GM21367 (cell line): ENCODE measurements at regions not wholly inside any gene's neighbourhood (a gene's known extent, or its start where the extent isn't known, plus 50 kb on each side); places are given as distances from the start of the nearest gene placed in this dataset.
"Not testable (repeated sequence)": the region's sequence is repeated elsewhere in the genome, so short reads cannot be mapped to it uniquely, and the experiment has no call there.

Experiments used
- ATAC-seq: cut with Tn5 transposase; IDR thresholded peaks from one replicate; pipeline ENCODE4 v1.9.1; 2021; ENCODE audit not compliant: unreplicated experiment

- no peak for ATAC-seq
Observed at GRCh38 chr1:95659588-95659987, 425.6 kb downstream of the RWDD3 start.

- no peak for ATAC-seq
Observed at GRCh38 chr1:95660736-95661135, 426.7 kb downstream of the RWDD3 start.

DNA sequence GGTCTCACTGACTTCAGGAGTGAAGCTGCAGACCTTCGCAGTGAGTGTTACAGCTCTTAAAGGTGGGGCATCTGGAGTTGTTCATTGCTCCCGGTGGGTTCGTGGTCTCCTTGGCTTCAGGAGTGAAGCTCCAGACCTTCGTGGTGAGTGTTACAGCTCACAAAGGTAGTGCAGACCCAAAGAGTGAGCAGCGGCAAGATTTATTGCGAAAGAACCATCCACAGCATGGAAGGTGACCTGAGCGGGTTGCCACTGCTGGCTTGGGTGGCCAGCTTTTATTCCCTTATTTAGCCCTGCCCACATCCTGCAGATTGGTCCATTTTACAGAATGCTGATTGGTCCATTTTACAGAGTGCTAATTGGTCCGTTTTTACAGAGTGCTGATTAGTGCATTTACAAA, 429.5 kb downstream of the RWDD3 start:
- not testable (repeated sequence) for ATAC-seq

- no peak for ATAC-seq
Observed at GRCh38 chr1:95668165-95668564, 434.2 kb downstream of the RWDD3 start.

DNA sequence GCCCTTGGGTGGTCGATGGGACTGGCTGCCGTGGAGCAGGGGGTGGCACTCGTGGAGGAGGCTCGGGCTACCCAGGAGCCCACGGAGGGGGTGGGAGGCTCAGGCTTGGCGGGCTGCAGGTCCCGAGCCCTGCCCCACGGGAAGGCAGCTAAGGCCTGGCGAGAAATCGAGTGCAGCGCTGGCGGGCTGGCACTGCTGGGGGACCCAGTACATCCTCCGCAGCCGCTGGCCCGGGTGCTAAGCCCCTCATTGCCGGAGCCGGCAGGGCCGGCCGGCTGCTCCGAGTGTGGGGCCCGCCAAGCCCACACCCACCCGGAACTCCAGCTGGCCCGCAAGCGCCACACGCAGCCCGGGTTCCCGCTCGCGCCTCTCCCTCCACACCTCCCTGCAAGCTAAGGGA, 435.6 kb downstream of the RWDD3 start:
- ATAC-seq, result not testable (repeated sequence)

DNA sequence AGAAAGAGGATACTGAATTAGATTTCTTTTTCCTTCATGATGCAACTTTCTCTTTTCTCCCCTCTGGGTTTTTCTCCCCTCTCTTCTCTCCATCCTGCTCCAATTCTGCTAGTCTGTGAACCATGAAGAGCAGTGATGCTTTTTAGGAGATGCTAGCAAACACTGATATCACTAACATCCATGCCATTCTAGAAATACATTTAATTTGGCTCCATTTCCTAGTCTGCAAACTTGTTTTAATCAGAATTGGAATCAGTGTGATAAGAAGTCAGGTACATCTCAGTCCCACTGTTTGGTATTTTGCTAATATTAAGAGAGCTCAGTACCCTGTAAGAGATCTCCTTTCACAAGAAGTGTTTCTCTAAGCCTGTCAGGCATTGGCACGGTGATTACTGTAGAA, 437.1 kb downstream of the RWDD3 start:
- ATAC-seq, result no peak

DNA sequence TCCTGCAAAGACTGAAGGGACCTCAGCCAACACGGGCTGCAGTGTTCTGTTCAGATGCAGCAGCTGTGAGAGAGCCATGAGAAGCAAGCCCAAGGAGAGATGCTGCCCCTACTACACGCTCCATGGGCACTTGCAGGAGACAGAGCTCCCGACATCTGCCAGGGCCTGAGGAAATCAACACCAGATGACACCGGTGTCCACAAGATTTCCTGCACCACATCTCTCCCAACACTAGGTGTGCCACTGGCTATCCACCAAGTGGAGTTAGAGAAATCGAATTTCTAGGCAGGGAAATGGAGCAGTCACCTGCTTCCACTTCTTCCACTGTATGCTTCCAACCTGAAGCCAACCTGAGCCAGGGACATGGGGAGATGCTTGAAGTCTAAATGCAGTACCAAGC, 445.3 kb downstream of the RWDD3 start:
- no peak for ATAC-seq

- no peak for ATAC-seq
Observed at GRCh38 chr1:95685081-95685480, 451.1 kb downstream of the RWDD3 start.

DNA sequence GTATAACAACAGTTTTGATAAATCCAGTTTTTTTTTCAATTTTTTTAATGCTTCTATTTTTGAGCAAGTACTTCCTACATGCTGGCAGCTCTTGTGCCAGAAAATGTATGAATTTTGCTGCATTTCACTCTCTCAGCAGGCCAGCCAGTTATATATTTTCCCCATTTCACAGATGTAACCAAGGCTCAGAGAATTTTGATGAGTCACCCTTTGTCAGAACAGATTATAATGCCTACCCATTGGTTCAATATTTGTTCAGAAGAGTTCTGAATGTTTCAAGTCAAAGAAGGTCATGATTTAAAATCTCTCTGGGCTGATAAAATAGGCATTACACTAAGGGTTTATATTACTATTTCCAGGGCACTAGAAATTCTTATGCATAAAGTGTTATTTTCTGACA, 452.2 kb downstream of the RWDD3 start:
- no peak for ATAC-seq

GRCh38 chr1:95699149-95699953, 465.3 kb downstream of the RWDD3 start:
- no peak for ATAC-seq

DNA sequence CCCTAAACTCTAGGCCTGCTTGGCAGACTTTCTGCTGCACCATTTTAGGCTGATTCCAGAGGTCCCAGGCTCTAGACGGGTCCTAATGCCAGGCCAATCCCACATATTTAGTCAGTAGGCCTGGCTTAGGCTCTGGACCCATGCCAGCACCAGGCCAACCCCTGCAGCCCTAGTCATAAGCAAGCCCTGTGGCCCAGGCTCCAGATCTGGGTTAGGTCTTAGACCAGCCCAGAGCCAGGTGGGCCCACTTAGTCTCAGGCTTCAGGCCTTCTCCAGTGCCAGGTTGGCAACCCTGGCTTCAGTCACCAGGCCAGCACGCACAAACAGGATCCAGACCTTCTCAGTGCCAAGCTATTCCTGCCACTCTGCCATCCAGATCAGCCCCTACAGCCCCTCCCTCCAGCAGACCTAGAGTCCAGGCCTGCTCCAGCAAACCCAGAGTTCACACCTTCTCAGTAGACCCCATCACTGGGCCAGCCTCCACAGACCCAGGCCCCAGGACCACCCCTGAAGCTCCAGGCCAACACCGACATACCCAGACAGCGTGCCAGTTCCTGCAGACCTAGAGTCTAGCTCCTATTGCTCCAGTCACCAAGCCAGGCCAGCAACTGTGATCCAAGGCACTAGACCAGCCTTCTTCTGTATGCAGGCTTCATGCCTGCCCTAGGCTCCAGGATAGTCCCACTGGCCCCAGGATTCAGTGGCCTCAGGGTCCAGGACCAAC, 467.6 kb downstream of the RWDD3 start:
- no peak for ATAC-seq

DNA sequence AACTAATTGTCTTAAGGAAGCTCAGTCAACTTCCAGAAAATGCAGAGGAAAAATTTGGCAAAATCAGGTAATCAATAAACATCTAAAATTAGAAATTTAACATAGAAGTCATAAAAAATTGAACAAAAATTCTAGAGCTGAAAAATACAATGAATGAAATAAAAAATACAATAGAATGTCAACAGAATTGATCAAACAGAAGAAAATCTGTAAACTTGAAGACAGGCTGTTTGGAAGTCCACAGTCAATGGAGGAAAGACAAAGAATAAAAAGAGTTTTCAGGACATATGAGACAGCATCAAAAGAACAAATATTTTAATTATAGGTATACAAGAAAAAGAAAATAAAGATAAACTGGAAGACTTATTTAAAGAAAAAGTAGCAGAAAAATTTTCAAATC, 469.0 kb downstream of the RWDD3 start:
- no peak for ATAC-seq

- no peak for ATAC-seq
Observed at GRCh38 chr1:95716097-95716496, 482.1 kb downstream of the RWDD3 start.

DNA sequence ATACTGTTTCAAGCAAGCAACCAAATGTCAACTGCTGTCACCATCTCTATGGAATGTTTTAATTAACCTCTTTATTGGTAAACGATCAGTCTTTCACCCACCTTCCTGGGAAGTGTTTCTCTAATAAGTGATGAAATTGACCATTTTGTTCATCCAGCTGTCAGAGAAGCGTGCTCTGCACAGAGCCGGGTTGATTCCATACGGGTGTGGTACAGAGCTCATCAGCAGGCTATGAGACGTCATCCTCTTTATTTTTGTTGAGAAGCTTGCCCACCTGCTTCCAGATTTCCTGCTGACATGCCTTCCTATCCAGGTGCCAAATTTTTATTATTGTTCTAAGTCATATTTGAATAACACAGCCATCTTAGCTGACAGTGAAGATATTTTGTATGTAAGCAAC, 482.5 kb downstream of the RWDD3 start:
- no peak for ATAC-seq

DNA sequence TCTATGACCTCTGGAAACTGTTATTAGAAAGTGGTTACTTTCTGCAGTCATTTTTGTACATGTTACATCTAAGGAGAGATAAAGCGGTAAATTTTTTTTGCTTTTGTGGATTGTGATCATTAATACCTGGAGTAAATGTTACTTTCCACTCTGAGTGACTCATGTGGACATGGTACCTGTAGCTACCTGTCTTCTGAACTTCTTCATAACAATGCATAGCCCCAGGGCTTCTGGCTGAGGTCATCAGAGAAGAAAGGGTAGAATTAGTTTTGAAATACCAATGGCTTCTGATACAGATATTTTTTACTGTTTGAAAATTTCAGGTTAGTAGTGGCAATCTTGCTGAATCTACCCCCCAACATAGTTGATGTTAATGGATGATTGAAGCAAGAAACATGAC, 489.3 kb downstream of the RWDD3 start:
- no peak for ATAC-seq

- no peak for ATAC-seq
Observed at GRCh38 chr1:95728841-95729240, 494.8 kb downstream of the RWDD3 start.

DNA sequence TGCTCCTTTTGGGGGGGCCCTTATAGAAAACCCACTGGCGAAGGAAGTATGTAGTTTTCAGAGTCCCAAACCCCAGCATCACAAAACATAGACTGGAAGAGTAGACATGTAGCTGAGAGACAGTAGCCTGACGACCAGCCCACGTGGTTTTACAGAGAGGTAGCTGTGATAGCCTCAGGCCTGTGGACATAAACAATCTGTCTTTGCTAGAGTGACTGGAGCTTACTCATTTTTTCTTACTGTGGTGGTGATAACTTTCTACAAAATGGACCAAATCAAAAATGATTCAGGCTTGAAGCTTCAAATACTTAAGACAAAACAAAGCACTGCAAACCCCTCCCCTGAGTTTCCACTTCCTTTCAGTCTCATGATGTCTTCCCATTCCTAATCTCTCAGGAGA, 497.0 kb downstream of the RWDD3 start:
- ATAC-seq, result no peak

GRCh38 chr1:95731466-95731865, 497.5 kb downstream of the RWDD3 start:
- no peak for ATAC-seq

DNA sequence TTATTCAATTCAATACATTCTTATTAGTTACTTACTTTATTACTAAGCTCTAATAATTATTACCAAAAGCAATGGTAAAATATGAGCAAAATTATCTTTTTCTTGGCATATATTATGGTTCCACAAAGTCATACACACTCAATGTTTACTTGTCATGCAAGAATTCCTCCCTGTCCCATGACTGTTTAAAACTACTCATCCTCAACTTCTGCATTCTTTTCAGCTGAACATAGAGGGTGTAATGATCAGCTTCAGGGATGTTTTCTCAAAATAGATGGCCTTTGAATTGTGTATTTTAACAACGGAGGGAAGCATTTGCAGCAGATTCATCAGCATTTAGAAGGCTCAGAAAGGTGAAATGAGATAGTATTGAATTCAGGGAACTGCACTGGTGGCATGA, 499.0 kb downstream of the RWDD3 start:
- ATAC-seq, result no peak

GRCh38 chr1:95733671-95734070, 499.7 kb downstream of the RWDD3 start:
- ATAC-seq, result no peak

DNA sequence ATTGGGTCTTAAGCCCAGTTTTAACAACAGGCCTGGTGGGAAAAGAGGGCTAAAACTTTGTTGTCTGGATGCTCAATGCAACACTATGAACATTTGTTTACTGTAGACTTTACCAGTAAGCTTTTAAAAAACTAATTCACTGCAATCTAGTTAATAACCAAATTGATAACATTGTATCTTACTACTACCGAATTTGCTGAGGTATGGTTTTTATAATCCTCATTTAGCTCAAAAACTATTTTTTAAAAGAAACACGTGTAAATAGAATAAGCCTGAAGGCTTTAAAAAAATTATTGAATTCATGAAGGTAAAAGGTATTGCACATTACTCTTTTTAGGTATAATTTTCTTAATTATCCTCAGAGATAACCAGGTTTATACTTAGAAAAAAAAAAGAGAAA, 500.6 kb downstream of the RWDD3 start:
- no peak for ATAC-seq

DNA sequence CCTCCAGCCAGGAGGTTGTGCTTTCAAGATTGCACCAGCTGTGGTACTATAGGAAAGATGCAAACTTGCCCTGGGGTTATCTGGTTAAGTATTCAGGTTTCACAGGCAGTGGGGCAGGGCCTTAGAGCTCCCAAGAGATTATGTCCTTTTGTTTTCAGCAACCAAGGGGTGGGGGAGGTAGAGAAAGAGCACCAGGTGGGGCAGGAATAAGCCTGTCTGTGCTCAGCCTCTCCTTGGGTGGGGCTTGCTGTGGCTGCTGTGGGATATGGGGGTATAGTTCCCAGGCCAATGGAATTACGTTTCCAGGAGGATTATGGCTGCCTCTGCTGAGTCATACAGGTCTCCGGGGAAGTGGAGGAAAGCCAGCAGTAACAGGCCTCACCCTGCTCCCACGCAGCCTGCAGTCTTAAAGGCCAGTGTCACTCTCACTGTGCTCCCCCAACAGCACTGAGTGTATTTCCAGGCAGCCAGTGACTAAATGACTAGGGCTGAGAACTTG, 508.6 kb downstream of the RWDD3 start:
- no peak for ATAC-seq
